ENCODE measurements at regions not wholly inside any gene's neighbourhood (a gene's known extent, or its start where the extent isn't known, plus 50 kb on each side); places are given as distances from the start of the nearest gene placed in this dataset.

DNA sequence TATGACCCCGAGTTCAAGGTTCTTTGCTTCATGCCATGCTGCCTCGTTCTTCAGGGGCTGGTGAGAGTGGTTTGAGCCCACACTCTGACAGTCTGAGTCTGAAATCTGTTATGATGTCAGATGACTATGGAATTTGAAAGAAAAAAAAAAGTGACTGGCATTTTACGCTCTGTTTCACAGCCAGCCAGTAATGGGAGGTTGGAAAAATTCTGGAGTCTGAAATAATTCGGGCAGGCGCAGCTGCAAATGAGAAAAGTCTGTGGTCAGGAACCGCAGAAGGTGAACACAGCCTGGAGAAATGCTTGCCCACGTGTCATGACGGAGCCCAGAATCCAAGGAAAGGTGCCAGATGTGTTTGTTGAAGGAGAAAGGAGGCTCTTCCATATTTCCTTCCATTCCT, 269.8 kb upstream of the PWP1 start:
- no peaks in the 10 kb centered on the region for H4K20me1 ChIP-seq (replicated peaks; ENCODE audit: control insufficient read depth, extremely low read depth, insufficient read depth, low read length)
- H3K4me3 ChIP-seq (replicated peaks in 1 of 3; ENCODE audit: insufficient read depth in 1 of 3, low read depth in 1 of 3, low read length in 3 of 3): no peak overlapping the region
- no peak overlapping the region for H3K4me2 ChIP-seq (ENCODE audit: insufficient read depth, low read length)
- H2AFZ ChIP-seq (ENCODE audit: low read depth, low read length): no peak overlapping the region
- no peak for FAIRE-seq
- no peak overlapping the region for H3K9ac ChIP-seq (replicated peaks; ENCODE audit: extremely low read depth, insufficient read depth, low read length)
- no peak overlapping the region for H3K27ac ChIP-seq (ENCODE audit: insufficient read depth, low read depth, low read length)
- no peaks in the 10 kb centered on the region for H3K79me2 ChIP-seq (ENCODE audit: control insufficient read depth, insufficient read depth, low read length)
- intact Hi-C loops (cut with micrococcal nuclease) (no loop called here), dilution Hi-C loops (cut with MboI; ENCODE audit: extremely low pct_ligation_motif_present, low sequenced_read_pairs) (no loop called here)
- H3K27me3 ChIP-seq (ENCODE audit: control insufficient read depth in 2 of 2, insufficient read depth in 2 of 2, low read length in 2 of 2): no peaks in the 10 kb centered on the region
- no peaks in the 10 kb centered on the region for H3K36me3 ChIP-seq (ENCODE audit: control insufficient read depth in 2 of 2, extremely low read depth in 1 of 2, insufficient read depth in 2 of 2, low read length in 2 of 2)
- CTCF ChIA-PET: no interaction called here
- no peak for DNase-seq (ENCODE audit: low read depth, low spot score)
- H3K9me1 ChIP-seq (replicated peaks; ENCODE audit: control insufficient read depth, extremely low read depth, insufficient read depth, low read length): no peaks in the 10 kb centered on the region
- H3K4me1 ChIP-seq (ENCODE audit: control insufficient read depth, extremely low read depth, insufficient read depth, low read length): no peaks in the 10 kb centered on the region
- H3K9me3 ChIP-seq (replicated peaks; ENCODE audit: control insufficient read depth, insufficient read depth, low read length): no peaks in the 10 kb centered on the region
- BruUV-seq (replicated peaks): no TSS peak
- TF ChIP-seq POLR2A (IDR thresholded peaks at IDR 0.05; ENCODE audit: low read depth, low read length) (no peak), EZH2 (IDR thresholded peaks at IDR 0.05; ENCODE audit: borderline replicate concordance, low read depth, low read length, severe bottlenecking) (no peak), MYC (IDR thresholded peaks at IDR 0.05; ENCODE audit: low read depth, low read length) (no peak), POLR2AphosphoS5 (IDR thresholded peaks at IDR 0.05; ENCODE audit: insufficient read depth, low read depth, low read length) (no peak), GATA2 (IDR thresholded peaks at IDR 0.05; ENCODE audit: insufficient read depth, insufficient read length, low read depth, low read length) (no peak), JUN (IDR thresholded peaks at IDR 0.05; ENCODE audit: borderline replicate concordance, insufficient read depth, insufficient read length, low read depth) (no peak), FOS (IDR thresholded peaks at IDR 0.05; ENCODE audit: borderline replicate concordance, insufficient read depth, low read length) (no peak)
- TF ChIP-seq, protein P1, sequence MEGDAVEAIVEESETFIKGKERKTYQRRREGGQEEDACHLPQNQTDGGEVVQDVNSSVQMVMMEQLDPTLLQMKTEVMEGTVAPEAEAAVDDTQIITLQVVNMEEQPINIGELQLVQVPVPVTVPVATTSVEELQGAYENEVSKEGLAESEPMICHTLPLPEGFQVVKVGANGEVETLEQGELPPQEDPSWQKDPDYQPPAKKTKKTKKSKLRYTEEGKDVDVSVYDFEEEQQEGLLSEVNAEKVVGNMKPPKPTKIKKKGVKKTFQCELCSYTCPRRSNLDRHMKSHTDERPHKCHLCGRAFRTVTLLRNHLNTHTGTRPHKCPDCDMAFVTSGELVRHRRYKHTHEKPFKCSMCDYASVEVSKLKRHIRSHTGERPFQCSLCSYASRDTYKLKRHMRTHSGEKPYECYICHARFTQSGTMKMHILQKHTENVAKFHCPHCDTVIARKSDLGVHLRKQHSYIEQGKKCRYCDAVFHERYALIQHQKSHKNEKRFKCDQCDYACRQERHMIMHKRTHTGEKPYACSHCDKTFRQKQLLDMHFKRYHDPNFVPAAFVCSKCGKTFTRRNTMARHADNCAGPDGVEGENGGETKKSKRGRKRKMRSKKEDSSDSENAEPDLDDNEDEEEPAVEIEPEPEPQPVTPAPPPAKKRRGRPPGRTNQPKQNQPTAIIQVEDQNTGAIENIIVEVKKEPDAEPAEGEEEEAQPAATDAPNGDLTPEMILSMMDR (IDR thresholded peaks at IDR 0.05; ENCODE audit: extremely low read depth in 1 of 2, insufficient read depth in 1 of 2, low read depth in 1 of 2, low read length in 2 of 2): no peak
- TF ChIP-seq, protein P2, sequence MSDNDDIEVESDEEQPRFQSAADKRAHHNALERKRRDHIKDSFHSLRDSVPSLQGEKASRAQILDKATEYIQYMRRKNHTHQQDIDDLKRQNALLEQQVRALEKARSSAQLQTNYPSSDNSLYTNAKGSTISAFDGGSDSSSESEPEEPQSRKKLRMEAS (IDR thresholded peaks at IDR 0.05; ENCODE audit: insufficient read depth, insufficient read length): no peak
- POLR2A ChIA-PET: no interaction called here
